Stimulated activated naive CD8-positive, alpha-beta T cell treated with anti-CD3 and anti-CD28 coated beads, Interleukin-15, Interleukin-2, amounts not matched to agents 100 U/mL and 50 U/mL, for 24 hours (primary cell): ENCODE measurements at regions not wholly inside any gene's neighbourhood (a gene's known extent, or its start where the extent isn't known, plus 50 kb on each side); places are given as distances from the start of the nearest gene placed in this dataset.
"Not testable (repeated sequence)": the region's sequence is repeated elsewhere in the genome, so short reads cannot be mapped to it uniquely, and the experiment has no call there.

Experiments used
- ATAC-seq: fragments of 150-1000 bp; cut with Tn5 transposase; one replicate; pipeline ENCODE4 v1.10.0; 2021
- DNase-seq: peaks from one replicate; pipeline ENCODE4 v3.0.0; 2021

GRCh38 chr11:64428693-64429092 lies 69.7 kb downstream of the RPS6KA4 start:
- ATAC-seq = no peak
- no peak for DNase-seq

GRCh38 chr11:64429970-64430369 lies 71.0 kb downstream of the RPS6KA4 start:
- ATAC-seq (no peak), DNase-seq (no peak)

GRCh38 chr11:64430645-64431044 lies 71.7 kb downstream of the RPS6KA4 start:
- no peak for DNase-seq
- ATAC-seq = no peak

GRCh38 chr11:64436000-64436399 lies 77.0 kb downstream of the RPS6KA4 start:
- DNase-seq (no peak), ATAC-seq (no peak)

- no peak for DNase-seq
- no peak for ATAC-seq
These were observed 78.5 kb downstream of the RPS6KA4 start for GRCh38 chr11:64437426-64437825.

- DNase-seq (no peak), ATAC-seq (no peak)
These were observed 80.2 kb downstream of the RPS6KA4 start for GRCh38 chr11:64438986-64439771.

- not testable (repeated sequence) for DNase-seq, ATAC-seq
These were observed 81.0 kb downstream of the RPS6KA4 start for GRCh38 chr11:64439772-64440491.

GRCh38 chr11:64441127-64441526 lies 82.2 kb downstream of the RPS6KA4 start:
- ATAC-seq (no peak), DNase-seq (no peak)

GRCh38 chr11:64443001-64443400 lies 84.0 kb downstream of the RPS6KA4 start:
- no peak for DNase-seq
- ATAC-seq = no peak

GRCh38 chr11:64444838-64445441 lies 86.0 kb downstream of the RPS6KA4 start:
- ATAC-seq = no peak
- no peak for DNase-seq

- DNase-seq (no peak), ATAC-seq (no peak)
These were observed 86.7 kb downstream of the RPS6KA4 start for GRCh38 chr11:64445651-64446050.

- DNase-seq (peak; percentile 9), ATAC-seq (no peak)
These were observed 89.1 kb downstream of the RPS6KA4 start for GRCh38 chr11:64447831-64448598.

- ATAC-seq (peak; percentile 83), DNase-seq (peak; percentile 86)
These were observed 89.8 kb downstream of the RPS6KA4 start for GRCh38 chr11:64448599-64449380.

GRCh38 chr11:64449381-64450167 lies 90.6 kb downstream of the RPS6KA4 start:
- DNase-seq (peak; percentile 78), ATAC-seq (peak; percentile 89)

GRCh38 chr11:64450168-64450560 lies 91.2 kb downstream of the RPS6KA4 start:
- DNase-seq (no peak), ATAC-seq (no peak)

GRCh38 chr11:64451856-64452255 lies 92.9 kb downstream of the RPS6KA4 start:
- DNase-seq (no peak), ATAC-seq (no peak)

- DNase-seq = no peak
- ATAC-seq = no peak
These were observed 94.5 kb downstream of the RPS6KA4 start for GRCh38 chr11:64453466-64453865.

- DNase-seq (no peak), ATAC-seq (no peak)
These were observed 96.7 kb downstream of the RPS6KA4 start for GRCh38 chr11:64455456-64456261.

- no peak for DNase-seq
These were observed 97.8 kb downstream of the RPS6KA4 start for GRCh38 chr11:64456509-64457320.

More at GRCh38 chr11:64456509-64457320, 97.8 kb downstream of the RPS6KA4 start:
- ATAC-seq = no peak
